Cardiac muscle cell (in vitro differentiated cells and primary cell): ENCODE measurements at regions not wholly inside any gene's neighbourhood (a gene's known extent, or its start where the extent isn't known, plus 50 kb on each side); places are given as distances from the start of the nearest gene placed in this dataset.
"Not testable (repeated sequence)": the region's sequence is repeated elsewhere in the genome, so short reads cannot be mapped to it uniquely, and the experiment has no call there.

Source experiments
- DNase-seq, 2 donors: peaks; one replicate each; pipeline versions ENCODE4 v3.0.0 to v3.0.0-alpha.2; 2010 to 2017; ENCODE audit warnings: low read depth in 1 of 2, low spot score in 1 of 2
- H3K27ac ChIP-seq: fragments of 200-600 bp; sonication (generic); 2 replicates; pipeline ENCODE4 v1.5.1; 2016
- H3K27me3 ChIP-seq: fragments of 200-600 bp; sonication (generic); 2 replicates; pipeline ENCODE4 v1.6.0; 2016; ENCODE audit warnings: control low read depth
- H3K36me3 ChIP-seq: fragments of 200-600 bp; sonication (generic); 2 replicates; pipeline ENCODE4 v1.5.1; 2016; ENCODE audit warnings: control low read depth
- H3K4me1 ChIP-seq: fragments of 200-600 bp; sonication (generic); 2 replicates; pipeline ENCODE4 v1.8.1; 2017; ENCODE audit warnings: low read depth, mild to moderate bottlenecking, mixed run types
- H3K4me3 ChIP-seq: fragments of 200-600 bp; sonication (generic); 2 replicates; pipeline ENCODE4 v1.5.1; 2016; ENCODE audit warnings: mild to moderate bottlenecking
- H3K9me3 ChIP-seq: fragments of 200-600 bp; sonication (generic); 2 replicates; pipeline ENCODE4 v1.5.1; 2017; ENCODE audit warnings: low read depth, mild to moderate bottlenecking, control low read depth
- TF ChIP-seq, protein P1 (sequence below): IDR thresholded peaks from 2 replicates; pipeline ENCODE4 v1.5.1; 2012; ENCODE audit warnings: low read depth, mild to moderate bottlenecking, low read length

DNA sequence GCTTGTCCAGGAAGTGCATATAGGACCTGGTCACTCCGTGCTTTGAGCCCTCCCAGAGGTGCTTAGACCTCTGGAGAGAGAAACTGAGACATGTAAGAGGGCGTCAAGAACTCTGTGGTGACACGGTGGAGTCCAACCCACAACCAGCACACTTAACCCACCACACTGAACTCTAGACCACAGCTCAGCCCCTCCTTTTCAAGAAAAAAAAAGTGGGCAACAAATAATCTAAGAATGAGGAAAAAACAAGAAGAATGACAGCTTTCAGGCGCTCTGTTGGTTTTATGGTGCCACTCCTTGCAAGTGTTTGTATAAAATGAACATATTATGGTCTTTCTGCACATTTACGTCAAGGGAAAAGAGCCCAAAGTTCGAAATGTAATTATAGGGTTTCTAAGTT lies 50.2 kb upstream of the SNAPC3 start:
- no peaks in the 10 kb centered on the region for H3K9me3 ChIP-seq
- no peak overlapping the region for H3K4me3 ChIP-seq
- no peak overlapping the region for H3K27ac ChIP-seq
- H3K27me3 ChIP-seq = no peaks in the 10 kb centered on the region
- TF ChIP-seq, protein P1, sequence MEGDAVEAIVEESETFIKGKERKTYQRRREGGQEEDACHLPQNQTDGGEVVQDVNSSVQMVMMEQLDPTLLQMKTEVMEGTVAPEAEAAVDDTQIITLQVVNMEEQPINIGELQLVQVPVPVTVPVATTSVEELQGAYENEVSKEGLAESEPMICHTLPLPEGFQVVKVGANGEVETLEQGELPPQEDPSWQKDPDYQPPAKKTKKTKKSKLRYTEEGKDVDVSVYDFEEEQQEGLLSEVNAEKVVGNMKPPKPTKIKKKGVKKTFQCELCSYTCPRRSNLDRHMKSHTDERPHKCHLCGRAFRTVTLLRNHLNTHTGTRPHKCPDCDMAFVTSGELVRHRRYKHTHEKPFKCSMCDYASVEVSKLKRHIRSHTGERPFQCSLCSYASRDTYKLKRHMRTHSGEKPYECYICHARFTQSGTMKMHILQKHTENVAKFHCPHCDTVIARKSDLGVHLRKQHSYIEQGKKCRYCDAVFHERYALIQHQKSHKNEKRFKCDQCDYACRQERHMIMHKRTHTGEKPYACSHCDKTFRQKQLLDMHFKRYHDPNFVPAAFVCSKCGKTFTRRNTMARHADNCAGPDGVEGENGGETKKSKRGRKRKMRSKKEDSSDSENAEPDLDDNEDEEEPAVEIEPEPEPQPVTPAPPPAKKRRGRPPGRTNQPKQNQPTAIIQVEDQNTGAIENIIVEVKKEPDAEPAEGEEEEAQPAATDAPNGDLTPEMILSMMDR = no peak
- H3K4me1 ChIP-seq = no peaks in the 10 kb centered on the region
- H3K36me3 ChIP-seq = no peaks in the 10 kb centered on the region
- DNase-seq = no peak

- DNase-seq = no peak
- no peaks in the 10 kb centered on the region for H3K4me1 ChIP-seq
- no peak overlapping the region for H3K4me3 ChIP-seq
- H3K36me3 ChIP-seq = no peaks in the 10 kb centered on the region
- no peak overlapping the region for H3K27ac ChIP-seq
- H3K9me3 ChIP-seq = no peaks in the 10 kb centered on the region
- no peaks in the 10 kb centered on the region for H3K27me3 ChIP-seq
- TF ChIP-seq, protein P1 = no peak
Observed at GRCh38 chr9:15371448-15371845, 51.2 kb upstream of the SNAPC3 start.

DNA sequence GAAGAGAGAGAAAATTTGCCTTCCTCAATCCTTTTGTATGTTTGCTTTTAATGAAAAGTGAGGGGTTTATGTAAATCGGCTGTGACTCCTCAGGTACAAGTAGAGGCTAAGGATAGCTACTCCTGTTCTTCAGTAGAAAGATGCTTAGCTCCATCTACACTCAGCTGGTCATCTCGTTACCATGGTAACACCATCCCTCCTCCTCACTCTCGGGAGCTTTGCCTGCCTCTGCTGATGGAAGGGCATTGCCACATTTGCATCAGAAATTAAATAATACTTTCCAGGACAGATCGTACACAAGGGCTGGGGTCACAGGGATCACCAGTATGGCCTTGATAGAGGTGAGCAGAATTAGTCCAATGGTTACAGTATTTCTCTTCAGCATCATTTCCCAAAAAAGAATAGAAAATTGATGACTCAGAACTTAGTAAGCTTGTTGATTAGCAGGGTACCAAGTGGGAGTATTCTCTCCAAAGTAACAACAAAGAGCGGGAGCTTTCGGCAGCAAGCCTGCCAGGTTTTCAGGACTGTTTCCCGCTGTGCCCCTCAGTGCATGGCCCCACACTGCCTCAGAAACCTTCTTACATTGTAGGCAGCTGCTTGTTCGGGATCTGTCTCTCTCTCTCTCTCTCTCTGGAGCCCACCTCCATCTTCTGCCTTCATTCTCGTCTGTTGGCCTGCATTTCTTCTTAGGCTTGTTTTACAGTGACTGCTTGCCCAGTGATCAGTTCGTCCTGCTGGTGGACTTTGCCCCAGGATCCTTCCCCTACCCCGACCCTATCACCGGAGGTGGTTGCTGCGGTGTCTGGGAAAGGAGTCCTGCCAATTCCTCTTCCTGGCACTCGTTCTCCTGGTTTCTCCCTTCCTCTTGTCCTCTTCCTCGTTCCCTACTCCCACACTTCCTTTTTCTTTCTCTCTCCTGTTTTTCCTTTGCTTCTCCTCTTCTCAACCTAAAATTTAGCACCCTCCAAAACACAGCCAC lies 51.9 kb upstream of the SNAPC3 start:
- H3K9me3 ChIP-seq = no peaks in the 10 kb centered on the region
- no peak overlapping the region for H3K27ac ChIP-seq
- DNase-seq = peak in 1 of 2 donors; percentile 41
- no peaks in the 10 kb centered on the region for H3K36me3 ChIP-seq
- H3K4me1 ChIP-seq = no peaks in the 10 kb centered on the region
- no peaks in the 10 kb centered on the region for H3K27me3 ChIP-seq
- H3K4me3 ChIP-seq = no peak overlapping the region
- TF ChIP-seq, protein P1 = no peak

GRCh38 chr9:15369871-15370270 lies 52.8 kb upstream of the SNAPC3 start:
- TF ChIP-seq, protein P1 = no peak
- Histone ChIP-seq H3K4me1 (no peaks in the 10 kb centered on the region), H3K9me3 (no peaks in the 10 kb centered on the region), H3K27ac (no peak overlapping the region), H3K27me3 (no peaks in the 10 kb centered on the region), H3K36me3 (no peaks in the 10 kb centered on the region), H3K4me3 (no peak overlapping the region)
- no peak for DNase-seq

- no peak overlapping the region for H3K27ac ChIP-seq
- H3K27me3 ChIP-seq = no peaks in the 10 kb centered on the region
- no peak for DNase-seq
- no peaks in the 10 kb centered on the region for H3K9me3 ChIP-seq
- no peaks in the 10 kb centered on the region for H3K36me3 ChIP-seq
- TF ChIP-seq, protein P1 = no peak
- H3K4me1 ChIP-seq = no peaks in the 10 kb centered on the region
- no peak overlapping the region for H3K4me3 ChIP-seq
Observed at GRCh38 chr9:15369238-15369637, 53.4 kb upstream of the SNAPC3 start.

- not testable (repeated sequence) for H3K4me1 ChIP-seq, H3K36me3 ChIP-seq, H3K4me3 ChIP-seq, H3K27ac ChIP-seq, H3K9me3 ChIP-seq, H3K27me3 ChIP-seq, DNase-seq
Observed at GRCh38 chr9:15364975-15365553, 57.6 kb upstream of the SNAPC3 start.
